NCI-H748 (cell line): ENCODE measurements at regions not wholly inside any gene's neighbourhood (a gene's known extent, or its start where the extent isn't known, plus 50 kb on each side); places are given as distances from the start of the nearest gene placed in this dataset.

Source experiments
- DNase-seq: peaks from one replicate; lab custom pipeline; 2025; ENCODE audit not compliant: unreplicated experiment; lab: John Stamatoyannopoulos, UW

DNA sequence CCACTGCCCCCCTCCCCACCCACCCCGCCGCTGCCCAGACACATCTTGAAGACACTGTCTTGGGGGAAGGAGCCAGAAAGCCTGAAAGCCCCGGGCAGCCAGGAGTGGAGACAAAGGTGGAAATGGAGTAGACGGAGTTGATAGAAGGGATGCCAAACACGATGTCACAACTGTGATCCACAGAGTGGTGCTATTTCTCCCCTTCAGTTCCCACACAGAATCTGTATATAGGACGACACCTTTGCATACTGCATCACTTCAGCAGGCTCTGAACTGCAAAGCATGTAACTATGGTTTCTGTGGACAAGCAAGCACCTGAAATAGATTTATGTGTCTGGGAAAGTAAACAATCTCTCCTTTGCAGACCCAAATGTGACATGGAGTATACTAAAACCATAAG is 56.4 kb upstream of the F13A1 start:
- DNase-seq: no peak

- DNase-seq: no peak
These were observed 57.2 kb upstream of the F13A1 start for GRCh38 chr6:6377621-6378020.

DNA sequence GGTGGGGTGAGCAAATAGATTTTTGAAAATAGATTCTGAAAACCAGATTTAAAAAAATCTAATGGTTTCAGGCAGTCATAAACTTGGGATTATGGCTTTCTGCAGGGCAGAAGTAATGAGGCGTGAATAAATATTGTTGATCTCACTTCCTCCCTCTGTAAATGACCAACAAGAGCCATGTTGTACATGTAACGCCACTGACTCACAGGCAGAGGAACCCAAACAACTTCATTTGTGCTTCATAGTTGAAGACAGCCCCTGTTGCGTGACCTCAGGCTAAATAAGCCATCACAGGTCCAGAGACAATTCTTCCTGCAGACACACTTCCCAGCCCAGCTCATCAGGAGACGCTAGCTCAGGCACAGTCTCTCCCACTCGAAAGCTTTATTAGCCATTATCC is 59.1 kb upstream of the F13A1 start:
- DNase-seq: peak; percentile 40

GRCh38 chr6:6384520-6384919 is 64.1 kb upstream of the F13A1 start:
- DNase-seq: no peak

DNA sequence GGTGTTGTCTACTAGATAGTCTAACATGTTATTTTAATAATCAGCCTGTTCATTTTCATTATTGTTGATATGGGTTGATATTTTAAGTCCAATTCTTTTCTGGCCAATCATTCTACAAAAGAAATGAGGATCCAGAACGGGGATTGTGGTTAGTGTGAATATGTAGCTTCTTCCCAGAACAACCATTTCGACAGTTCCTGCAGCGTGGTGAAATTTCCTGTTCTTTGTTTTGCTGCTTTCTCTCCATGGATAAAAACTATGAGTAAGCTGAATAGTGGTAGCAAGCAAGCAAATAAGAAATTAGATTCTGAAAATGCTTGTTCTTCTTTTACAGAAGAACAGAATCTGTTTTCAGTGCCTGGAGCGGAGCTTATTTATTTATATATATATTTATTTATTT is 65.5 kb upstream of the F13A1 start:
- no peak for DNase-seq

- DNase-seq: no peak
These were observed 70.6 kb upstream of the F13A1 start for GRCh38 chr6:6390849-6391602.

DNA sequence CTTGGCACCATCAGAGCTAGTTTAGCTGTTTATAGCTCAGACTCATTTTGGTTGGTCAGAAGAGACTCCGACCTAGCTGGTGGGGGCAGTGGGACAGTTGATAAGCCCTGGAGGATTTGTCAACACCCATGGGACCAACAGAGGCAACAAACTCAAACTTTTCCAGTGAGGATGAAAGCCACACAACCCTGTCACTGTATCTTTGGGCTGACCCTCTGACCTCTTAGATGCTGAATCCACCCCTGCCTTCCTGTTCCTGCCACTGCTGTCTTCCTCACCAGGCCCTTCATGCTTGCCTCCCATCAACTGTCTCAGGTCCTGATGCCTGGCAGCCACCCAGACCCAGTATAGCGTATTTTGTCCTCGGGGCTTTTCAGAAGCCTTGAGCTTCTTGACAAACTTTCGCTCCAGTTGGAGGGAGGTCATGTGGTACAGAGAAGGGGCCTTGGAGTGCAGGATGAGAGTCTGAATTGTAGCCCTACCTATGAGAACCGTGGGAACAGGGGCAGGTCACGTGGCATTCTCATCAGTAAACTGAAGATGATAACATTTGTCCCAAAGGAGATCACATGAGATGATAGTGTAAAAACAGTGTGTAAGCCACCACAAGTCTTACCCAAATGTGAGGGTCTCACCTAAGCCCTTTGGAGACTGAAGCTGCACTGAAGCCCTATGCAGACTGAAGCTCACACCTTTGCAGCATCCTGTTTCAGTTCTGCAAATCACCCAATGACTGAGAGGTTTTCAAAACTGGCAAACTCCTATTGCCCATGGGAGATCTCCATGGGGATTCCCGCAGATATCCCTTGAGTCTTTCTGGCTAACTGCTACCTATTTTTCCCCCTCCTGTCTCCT is 72.0 kb upstream of the F13A1 start:
- no peak for DNase-seq

GRCh38 chr6:6393069-6393529 is 72.6 kb upstream of the F13A1 start:
- DNase-seq: no peak

- DNase-seq: no peak
These were observed 75.2 kb upstream of the F13A1 start for GRCh38 chr6:6395581-6396197.

DNA sequence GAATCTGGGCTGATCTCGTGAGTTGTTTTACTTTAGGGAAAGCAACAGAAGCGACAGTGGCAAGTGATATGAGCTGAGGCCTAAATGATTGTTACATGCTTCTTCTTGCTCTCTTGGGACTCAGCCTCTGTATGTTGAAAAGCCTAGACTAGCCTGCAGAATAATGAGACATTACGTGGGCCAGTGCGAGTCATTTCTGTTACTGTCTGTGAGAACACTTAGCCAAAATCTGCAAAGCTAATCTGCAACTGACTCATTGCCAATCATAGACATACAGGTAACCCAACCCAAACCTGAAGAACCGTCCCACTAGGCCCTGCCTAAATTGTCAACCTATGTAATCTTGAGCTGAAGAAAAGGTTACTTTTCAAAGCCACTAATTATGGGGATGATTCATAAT is 77.4 kb upstream of the F13A1 start:
- DNase-seq: no peak

- no peak for DNase-seq
These were observed 79.1 kb upstream of the F13A1 start for GRCh38 chr6:6399568-6399967.

GRCh38 chr6:6401401-6401800 is 80.9 kb upstream of the F13A1 start:
- no peak for DNase-seq

DNA sequence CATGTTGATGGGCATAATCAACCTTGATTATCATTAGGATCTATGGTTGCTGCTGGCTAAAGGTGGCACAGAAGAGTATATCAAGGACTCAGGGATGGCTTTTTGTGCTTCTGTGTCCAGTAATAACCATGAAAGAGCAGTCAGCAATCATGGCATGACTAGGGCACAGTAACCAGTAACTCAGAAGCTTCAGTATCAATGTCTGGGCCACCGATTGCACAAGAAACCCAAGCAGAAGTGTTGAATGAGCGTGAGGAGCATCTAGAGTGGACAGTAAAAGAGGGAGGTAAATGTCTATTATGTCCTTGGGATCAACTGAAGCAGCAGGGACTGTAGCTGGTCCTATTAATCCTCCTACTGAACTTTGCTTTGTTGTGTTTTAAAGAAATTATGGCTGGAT is 81.5 kb upstream of the F13A1 start:
- DNase-seq: no peak

DNA sequence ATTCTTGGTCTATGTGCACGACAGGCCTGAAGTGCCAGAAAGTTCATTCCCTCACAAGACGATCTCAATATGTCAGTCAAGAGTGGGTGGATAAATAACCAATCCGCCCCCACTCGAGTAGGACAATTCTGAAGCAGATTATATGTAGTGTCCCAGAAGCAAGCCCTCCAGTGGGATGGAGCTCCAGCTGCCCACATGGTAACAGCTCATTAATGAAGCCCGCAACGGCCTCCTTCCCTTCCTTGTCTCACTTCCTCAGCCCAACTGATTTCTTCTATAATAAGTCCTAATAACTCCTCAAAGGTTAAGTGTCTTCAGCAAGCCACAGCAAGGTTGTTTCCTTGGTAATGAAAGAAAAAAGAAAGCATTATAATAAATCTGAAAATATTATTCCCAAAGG is 82.1 kb upstream of the F13A1 start:
- DNase-seq: no peak

GRCh38 chr6:6405031-6405430 is 84.6 kb upstream of the F13A1 start:
- no peak for DNase-seq

DNA sequence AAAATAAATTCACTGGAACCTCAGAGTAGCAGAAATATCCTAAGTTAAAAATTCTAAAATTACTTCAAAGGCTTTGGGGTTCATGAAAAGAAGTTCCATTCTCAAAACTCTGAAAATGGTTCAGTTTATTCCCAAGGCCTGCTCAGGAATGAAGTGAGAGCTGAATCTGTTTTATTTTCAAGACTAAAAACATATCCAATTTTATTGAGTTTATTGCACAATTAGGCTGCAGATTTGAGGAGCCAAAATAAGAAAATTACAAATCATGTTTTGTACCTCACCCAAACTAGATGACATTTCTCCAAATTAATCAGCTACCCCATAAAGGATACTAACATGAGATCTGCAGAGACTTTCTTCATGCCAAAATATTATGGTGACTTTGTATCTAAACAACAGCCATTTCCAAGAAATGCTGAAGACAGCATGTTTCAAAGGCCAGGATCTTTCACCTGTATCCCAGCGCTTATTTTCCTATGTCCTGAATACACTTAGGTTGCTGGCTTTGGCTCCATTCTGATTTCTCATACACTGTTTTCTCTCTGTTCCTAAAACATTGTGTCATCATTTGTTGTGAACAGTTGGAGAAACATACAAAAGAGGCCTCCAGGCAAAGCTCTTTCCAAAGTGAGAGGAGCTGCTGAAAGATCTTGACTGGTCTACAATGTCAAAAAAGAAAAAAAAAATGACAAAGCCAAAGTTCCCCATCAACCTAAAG is 85.7 kb upstream of the F13A1 start:
- DNase-seq: no peak

DNA sequence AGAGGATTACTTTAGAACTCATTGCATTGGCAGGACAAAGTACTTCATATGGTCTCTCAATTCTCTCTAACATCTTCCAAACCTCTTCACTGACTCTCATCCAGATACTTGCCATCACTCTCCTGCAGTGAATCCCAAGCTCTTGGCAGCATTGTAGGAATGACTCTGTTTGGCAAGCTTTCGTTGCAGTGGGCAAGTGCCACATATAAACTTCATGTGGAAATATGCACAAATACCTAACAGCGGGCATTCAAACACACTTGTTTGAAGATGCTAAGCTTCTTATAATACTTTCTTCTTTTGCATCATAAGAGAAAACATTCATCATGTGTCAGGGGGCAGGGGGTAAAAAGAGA is 86.2 kb upstream of the F13A1 start:
- DNase-seq: no peak

- no peak for DNase-seq
These were observed 86.7 kb upstream of the F13A1 start for GRCh38 chr6:6407071-6407741.

- no peak for DNase-seq
These were observed 89.1 kb upstream of the F13A1 start for GRCh38 chr6:6409397-6410030.

- DNase-seq: no peak
These were observed 90.7 kb upstream of the F13A1 start for GRCh38 chr6:6411115-6411514.
